ENCODE measurements at regions not wholly inside any gene's neighbourhood (a gene's known extent, or its start where the extent isn't known, plus 50 kb on each side); places are given as distances from the start of the nearest gene placed in this dataset.

DNA sequence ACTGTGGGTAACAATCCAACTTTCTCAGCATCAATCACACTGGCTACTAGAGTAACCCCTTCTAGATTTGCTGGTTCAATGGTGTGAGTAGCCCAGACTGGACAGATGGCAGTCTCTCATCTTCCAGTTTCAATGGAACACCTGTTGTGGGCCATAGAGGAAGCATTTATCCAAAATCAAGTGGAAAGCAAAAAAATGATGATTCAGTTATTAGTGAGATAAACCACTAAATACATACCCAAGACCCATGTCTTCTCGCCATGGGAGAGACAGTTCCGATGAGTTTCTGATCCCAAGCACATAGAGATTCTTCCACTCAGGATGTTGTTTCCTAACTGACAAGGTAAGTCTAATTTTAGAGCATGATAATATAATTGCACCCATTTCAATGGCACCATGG is 194.0 kb downstream of the IRS1 start:
- TF ChIP-seq, protein P1, sequence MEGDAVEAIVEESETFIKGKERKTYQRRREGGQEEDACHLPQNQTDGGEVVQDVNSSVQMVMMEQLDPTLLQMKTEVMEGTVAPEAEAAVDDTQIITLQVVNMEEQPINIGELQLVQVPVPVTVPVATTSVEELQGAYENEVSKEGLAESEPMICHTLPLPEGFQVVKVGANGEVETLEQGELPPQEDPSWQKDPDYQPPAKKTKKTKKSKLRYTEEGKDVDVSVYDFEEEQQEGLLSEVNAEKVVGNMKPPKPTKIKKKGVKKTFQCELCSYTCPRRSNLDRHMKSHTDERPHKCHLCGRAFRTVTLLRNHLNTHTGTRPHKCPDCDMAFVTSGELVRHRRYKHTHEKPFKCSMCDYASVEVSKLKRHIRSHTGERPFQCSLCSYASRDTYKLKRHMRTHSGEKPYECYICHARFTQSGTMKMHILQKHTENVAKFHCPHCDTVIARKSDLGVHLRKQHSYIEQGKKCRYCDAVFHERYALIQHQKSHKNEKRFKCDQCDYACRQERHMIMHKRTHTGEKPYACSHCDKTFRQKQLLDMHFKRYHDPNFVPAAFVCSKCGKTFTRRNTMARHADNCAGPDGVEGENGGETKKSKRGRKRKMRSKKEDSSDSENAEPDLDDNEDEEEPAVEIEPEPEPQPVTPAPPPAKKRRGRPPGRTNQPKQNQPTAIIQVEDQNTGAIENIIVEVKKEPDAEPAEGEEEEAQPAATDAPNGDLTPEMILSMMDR (IDR thresholded peaks at IDR 0.05; ENCODE audit: insufficient read depth, low read depth, low read length, missing control alignments) = no peak
- DNase-seq (ENCODE audit: low read depth) = no peak
- no peak overlapping the region for H3K4me3 ChIP-seq (ENCODE audit: low read depth, low read length)

DNA sequence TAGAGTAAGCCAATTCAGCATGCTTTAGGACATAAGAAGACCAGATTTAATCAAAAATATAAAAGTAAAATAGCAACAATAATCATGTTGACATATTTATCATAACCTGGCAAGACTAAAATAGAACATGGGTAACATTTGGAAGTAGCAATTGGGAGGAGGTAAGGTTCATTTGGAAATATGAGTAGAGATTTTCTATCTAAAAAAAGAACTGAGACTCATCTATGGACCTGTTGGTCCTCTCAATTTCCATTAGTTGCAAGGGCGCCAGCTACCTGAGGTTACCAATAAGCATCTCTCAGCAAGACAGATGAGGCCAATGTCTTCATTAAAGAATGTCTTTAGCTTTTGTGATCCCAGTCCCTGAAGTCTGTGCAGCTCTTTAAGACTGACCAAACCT is 196.0 kb downstream of the IRS1 start:
- DNase-seq (ENCODE audit: low read depth) = no peak
- no peak overlapping the region for H3K4me3 ChIP-seq (ENCODE audit: low read depth, low read length)
- TF ChIP-seq, protein P1 (IDR thresholded peaks at IDR 0.05; ENCODE audit: insufficient read depth, low read depth, low read length, missing control alignments) = no peak

DNA sequence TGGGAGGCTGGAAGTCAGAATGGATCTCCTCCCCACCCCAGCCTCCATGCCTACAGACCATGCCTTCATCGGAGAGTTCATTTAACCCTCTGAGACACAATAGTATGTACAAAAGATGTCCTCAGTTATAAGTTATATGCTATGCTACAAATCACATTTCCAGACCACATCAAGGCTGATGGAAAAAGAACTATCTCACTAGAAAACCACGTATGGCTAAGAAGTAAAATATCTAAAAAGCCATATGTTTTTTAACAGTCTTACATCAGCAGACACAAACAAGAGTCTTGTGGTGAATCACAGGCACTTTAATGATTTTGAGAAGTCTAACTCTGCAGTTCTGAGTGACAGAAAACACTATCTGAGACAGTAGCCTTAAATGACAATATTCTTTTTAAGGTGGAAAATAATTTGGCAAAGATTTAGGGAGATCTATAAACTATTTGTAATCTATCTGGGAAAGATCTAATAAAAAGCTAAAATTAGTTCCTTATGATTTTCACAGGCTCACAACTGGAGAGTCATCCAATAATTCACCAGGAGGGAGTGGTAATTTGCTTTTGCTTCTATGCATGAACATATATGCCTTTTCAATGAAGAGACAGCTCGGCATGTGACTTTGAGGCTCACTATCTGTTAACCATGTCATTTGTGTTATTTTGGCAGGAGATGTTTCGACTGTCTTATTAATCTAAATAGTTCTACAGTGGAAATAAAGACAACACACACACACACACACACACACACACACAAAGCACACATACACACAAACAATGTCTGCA is 197.5 kb downstream of the IRS1 start:
- DNase-seq (ENCODE audit: low read depth) = no peak
- H3K4me3 ChIP-seq (ENCODE audit: low read depth, low read length) = no peak overlapping the region
- TF ChIP-seq, protein P1 (IDR thresholded peaks at IDR 0.05; ENCODE audit: insufficient read depth, low read depth, low read length, missing control alignments) = no peak

DNA sequence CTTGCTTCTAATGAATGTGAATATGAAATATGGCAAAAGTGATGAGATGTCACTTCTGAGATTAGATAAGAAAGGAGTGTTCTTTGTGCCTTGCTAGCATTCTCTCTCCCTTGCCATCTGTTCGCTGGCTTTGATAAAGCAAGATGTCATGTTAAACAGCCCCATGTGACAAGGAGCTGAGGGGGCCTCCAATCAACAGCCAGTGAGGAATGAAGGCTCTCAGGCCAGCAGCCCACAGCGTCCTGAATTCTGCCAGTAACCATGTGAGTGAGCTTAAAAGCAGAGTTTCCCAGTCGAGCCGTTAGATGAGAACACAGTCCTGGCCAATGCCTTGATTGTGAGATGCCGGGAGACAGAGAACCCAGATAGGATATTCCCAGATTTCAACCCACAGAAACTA is 198.8 kb downstream of the IRS1 start:
- H3K4me3 ChIP-seq (ENCODE audit: low read depth, low read length) = no peak overlapping the region
- TF ChIP-seq, protein P1 (IDR thresholded peaks at IDR 0.05; ENCODE audit: insufficient read depth, low read depth, low read length, missing control alignments) = no peak
- DNase-seq (ENCODE audit: low read depth) = no peak

DNA sequence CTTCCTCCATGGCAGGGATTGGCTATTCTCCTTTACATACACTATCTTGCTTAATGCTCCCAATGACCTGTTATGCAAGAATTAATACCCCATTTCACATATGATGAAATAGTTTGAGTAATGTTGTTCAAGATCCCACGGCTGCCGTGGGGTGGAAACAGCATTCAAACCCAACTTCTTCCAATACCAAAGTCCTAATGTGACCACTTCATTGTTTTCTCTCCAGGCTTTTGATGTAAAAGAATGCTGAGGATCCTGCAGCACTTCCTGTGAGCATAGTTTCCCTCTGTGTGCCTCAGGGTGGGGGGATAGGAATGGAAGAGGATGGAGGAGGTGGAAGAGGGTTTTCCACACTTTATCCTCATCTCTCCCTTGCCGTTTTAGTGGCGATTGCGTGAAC is 199.4 kb downstream of the IRS1 start:
- no peak overlapping the region for H3K4me3 ChIP-seq (ENCODE audit: low read depth, low read length)
- no peak for DNase-seq (ENCODE audit: low read depth)
- TF ChIP-seq, protein P1 (IDR thresholded peaks at IDR 0.05; ENCODE audit: insufficient read depth, low read depth, low read length, missing control alignments) = no peak

DNA sequence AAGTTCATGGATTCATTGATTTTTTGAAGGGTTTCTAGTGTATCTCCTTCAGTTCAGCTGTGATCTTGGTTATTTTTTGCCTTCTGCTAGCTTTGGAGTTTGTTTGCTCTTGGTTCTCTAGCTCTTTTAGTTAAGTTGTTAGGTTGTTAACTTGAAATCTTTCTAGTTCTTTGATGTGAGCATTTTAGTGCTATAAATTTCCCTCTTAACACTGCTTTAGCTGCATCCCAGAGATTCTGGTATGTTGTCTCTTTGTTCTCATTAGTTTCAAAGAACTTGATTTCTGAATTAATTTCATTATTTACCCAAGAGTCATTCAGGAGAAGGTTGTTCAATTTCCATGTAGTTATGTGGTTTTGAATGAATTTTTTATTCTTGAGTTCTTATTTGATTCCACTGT is 210.6 kb downstream of the IRS1 start:
- H3K4me3 ChIP-seq (ENCODE audit: low read depth, low read length) = no peak overlapping the region
- TF ChIP-seq, protein P1 (IDR thresholded peaks at IDR 0.05; ENCODE audit: insufficient read depth, low read depth, low read length, missing control alignments) = no peak

DNA sequence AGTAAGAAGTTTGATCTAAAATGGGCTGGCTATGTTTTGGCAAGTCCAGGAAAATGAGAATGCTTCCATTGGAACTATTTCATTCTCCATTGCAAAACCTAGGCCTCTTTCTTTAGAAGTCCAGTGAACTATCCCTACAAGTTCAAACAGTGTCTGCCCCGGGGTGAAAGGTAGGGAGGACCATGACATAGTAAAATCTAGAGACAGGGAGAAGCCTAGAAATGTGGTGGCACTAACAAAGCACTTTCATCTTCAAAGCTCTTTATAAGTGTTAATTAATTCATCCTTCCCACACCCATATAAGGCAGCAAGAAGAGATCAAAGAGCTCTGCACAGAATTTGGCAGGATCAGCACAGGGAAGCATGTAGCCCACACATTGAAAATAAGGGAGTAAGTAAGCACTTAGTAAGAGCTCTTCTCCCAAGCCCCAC is 214.5 kb downstream of the IRS1 start:
- no peak overlapping the region for H3K4me3 ChIP-seq (ENCODE audit: low read depth, low read length)
- no peak for DNase-seq (ENCODE audit: low read depth)
- TF ChIP-seq, protein P1 (IDR thresholded peaks at IDR 0.05; ENCODE audit: insufficient read depth, low read depth, low read length, missing control alignments) = no peak

More for the DNA sequence above, 210.6 kb downstream of the IRS1 start:
- DNase-seq (ENCODE audit: low read depth) = no peak
